Keratinocyte (primary cell): ENCODE measurements at regions not wholly inside any gene's neighbourhood (a gene's known extent, or its start where the extent isn't known, plus 50 kb on each side); places are given as distances from the start of the nearest gene placed in this dataset.

Experiments
- DNase-seq: peaks from one replicate; pipeline ENCODE4 v3.0.0-alpha.2; 2011; ENCODE audit warnings: low read depth, missing footprints, low spot score
- FAIRE-seq: peaks from 2 replicates; lab custom pipeline; 2011; peaks lifted over from hg19 to GRCh38; lab: Jason Lieb, UNC
- H2AFZ ChIP-seq: 2 replicates; pipeline ENCODE4 v1.6.0; 2012; ENCODE audit warnings: low read length, control low read depth, inconsistent platforms; ENCODE audit not compliant: control insufficient read depth
- H3K27ac ChIP-seq: 2 replicates; pipeline ENCODE4 v1.5.1; 2011; ENCODE audit warnings: low read length; ENCODE audit not compliant: control insufficient read depth, insufficient read depth
- H3K27me3 ChIP-seq: 3 replicates; pipeline ENCODE4 v1.6.0; 2011; ENCODE audit warnings: low read length; ENCODE audit not compliant: control insufficient read depth, insufficient read depth; ENCODE audit errors: extremely low read depth
- H3K36me3 ChIP-seq, 2 experiments: 2 replicates in 1 of 2; 3 replicates in 1 of 2; pipeline ENCODE4 v1.5.1; 2011; ENCODE audit warnings: low read length in 2 of 2, mild to moderate bottlenecking in 1 of 2; ENCODE audit not compliant: control insufficient read depth in 2 of 2, insufficient read depth in 2 of 2; ENCODE audit errors: extremely low read depth in 1 of 2
- H3K4me1 ChIP-seq: 3 replicates; pipeline ENCODE4 v1.5.1; 2011; ENCODE audit warnings: low read length; ENCODE audit not compliant: control insufficient read depth, insufficient read depth; ENCODE audit errors: extremely low read depth
- H3K4me2 ChIP-seq: 3 replicates; pipeline ENCODE4 v1.6.0; 2011; ENCODE audit warnings: low read depth, low read length; ENCODE audit not compliant: control insufficient read depth, insufficient read depth; ENCODE audit errors: extremely low read depth
- H3K4me3 ChIP-seq, 3 experiments: fragments of 200-600 bp in 1 of 3; sonication (generic) in 1 of 3; 2 replicates in 2 of 3; 3 replicates in 1 of 3; pipeline ENCODE4 v1.5.1; 2011 to 2016; ENCODE audit warnings: low read length in 3 of 3, mild to moderate bottlenecking in 3 of 3, control low read depth in 2 of 3, inconsistent platforms in 1 of 3, low read depth in 1 of 3, mixed read lengths in 1 of 3, mixed run types in 1 of 3, moderate library complexity in 1 of 3; ENCODE audit not compliant: control insufficient read depth in 2 of 3, insufficient read depth in 2 of 3; ENCODE audit errors: extremely low read depth in 1 of 3
- H3K79me2 ChIP-seq: 2 replicates; pipeline ENCODE4 v1.6.0; 2012; ENCODE audit warnings: low read length; ENCODE audit not compliant: control insufficient read depth, insufficient read depth
- H3K9ac ChIP-seq: 3 replicates; pipeline ENCODE4 v1.6.0; 2011; ENCODE audit warnings: low read length; ENCODE audit not compliant: control insufficient read depth, insufficient read depth; ENCODE audit errors: extremely low read depth
- H3K9me1 ChIP-seq: 3 replicates; pipeline ENCODE4 v1.6.0; 2011; ENCODE audit warnings: low read length; ENCODE audit not compliant: control insufficient read depth, insufficient read depth; ENCODE audit errors: extremely low read depth
- H3K9me3 ChIP-seq: 2 replicates; pipeline ENCODE4 v1.5.1; 2012; ENCODE audit warnings: low read depth, low read length; ENCODE audit not compliant: control insufficient read depth
- H4K20me1 ChIP-seq: 3 replicates; pipeline ENCODE4 v1.6.0; 2011; ENCODE audit warnings: low read length; ENCODE audit not compliant: control insufficient read depth, insufficient read depth; ENCODE audit errors: extremely low read depth
- EZH2 ChIP-seq: IDR thresholded peaks from one replicate; pipeline ENCODE4 v1.6.1; 2012; ENCODE audit warnings: inconsistent platforms, mild to moderate bottlenecking, low read length, moderate library complexity
- dilution Hi-C: fragments of 300-500 bp; cut with MboI; formaldehyde crosslinking; loops from one replicate; pipeline ENCODE4 v1.7.0; 2020; ENCODE audit warnings: low sequenced_read_pairs; ENCODE audit not compliant: extremely low pct_ligation_motif_present
- TF ChIP-seq, protein P1 (sequence below), 3 experiments: IDR thresholded peaks in 1 of 3; conservative IDR thresholded peaks in 1 of 3; optimal IDR thresholded peaks in 1 of 3; 2 replicates in 2 of 3; 3 replicates in 1 of 3; pipeline versions ENCODE3 to v1.5.1; 2011; ENCODE audit warnings: low read length in 3 of 3, mild to moderate bottlenecking in 3 of 3, moderate library complexity in 2 of 3, control low read depth in 1 of 3, inconsistent platforms in 1 of 3; ENCODE audit not compliant: insufficient read depth in 2 of 3; ENCODE audit errors: extremely low read depth in 1 of 3

DNA sequence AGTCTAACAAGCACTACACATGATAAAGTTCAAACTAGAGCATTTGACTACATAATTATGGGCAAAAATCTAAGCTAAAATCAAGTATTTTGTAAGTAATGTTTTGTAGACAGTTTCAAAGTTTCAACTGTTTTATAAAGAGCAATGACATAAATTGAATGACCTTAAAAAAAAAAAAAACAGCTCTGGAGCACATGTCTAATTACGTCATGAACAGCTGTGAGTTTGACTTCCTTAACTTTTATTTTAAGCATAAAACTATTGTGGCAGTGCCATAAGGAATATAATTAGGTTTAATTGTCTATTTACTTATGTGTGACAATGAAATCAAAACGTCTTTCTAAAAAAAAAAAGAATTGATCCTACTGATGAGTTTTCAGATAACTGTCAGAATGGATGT is 272.5 kb upstream of the LRRC7 start:
- Histone ChIP-seq H3K4me3 (no peak overlapping the region), H3K4me1 (no peaks in the 10 kb centered on the region), H3K9ac (no peak overlapping the region), H3K36me3 (no peaks in the 10 kb centered on the region), H4K20me1 (no peaks in the 10 kb centered on the region), H3K27ac (no peak overlapping the region), H3K9me3 (no peaks in the 10 kb centered on the region), H3K27me3 (no peaks in the 10 kb centered on the region), H3K4me2 (no peak overlapping the region), H2AFZ (no peak overlapping the region), H3K79me2 (no peaks in the 10 kb centered on the region), H3K9me1 (no peaks in the 10 kb centered on the region)
- DNase-seq (no peak), FAIRE-seq (no peak)
- TF ChIP-seq, protein P1, sequence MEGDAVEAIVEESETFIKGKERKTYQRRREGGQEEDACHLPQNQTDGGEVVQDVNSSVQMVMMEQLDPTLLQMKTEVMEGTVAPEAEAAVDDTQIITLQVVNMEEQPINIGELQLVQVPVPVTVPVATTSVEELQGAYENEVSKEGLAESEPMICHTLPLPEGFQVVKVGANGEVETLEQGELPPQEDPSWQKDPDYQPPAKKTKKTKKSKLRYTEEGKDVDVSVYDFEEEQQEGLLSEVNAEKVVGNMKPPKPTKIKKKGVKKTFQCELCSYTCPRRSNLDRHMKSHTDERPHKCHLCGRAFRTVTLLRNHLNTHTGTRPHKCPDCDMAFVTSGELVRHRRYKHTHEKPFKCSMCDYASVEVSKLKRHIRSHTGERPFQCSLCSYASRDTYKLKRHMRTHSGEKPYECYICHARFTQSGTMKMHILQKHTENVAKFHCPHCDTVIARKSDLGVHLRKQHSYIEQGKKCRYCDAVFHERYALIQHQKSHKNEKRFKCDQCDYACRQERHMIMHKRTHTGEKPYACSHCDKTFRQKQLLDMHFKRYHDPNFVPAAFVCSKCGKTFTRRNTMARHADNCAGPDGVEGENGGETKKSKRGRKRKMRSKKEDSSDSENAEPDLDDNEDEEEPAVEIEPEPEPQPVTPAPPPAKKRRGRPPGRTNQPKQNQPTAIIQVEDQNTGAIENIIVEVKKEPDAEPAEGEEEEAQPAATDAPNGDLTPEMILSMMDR (optimal IDR thresholded peaks at IDR 0.05 in 1 of 3, IDR thresholded peaks at IDR 0.05 in 1 of 3, conservative IDR thresholded peaks at IDR 0.05 in 1 of 3; ENCODE audit: extremely low read depth in 1 of 3, insufficient read depth in 2 of 3, low read length in 3 of 3), result no peak
- TF ChIP-seq EZH2, result no peak
- dilution Hi-C loops, result no loop called here

- no peaks in the 10 kb centered on the region for H3K9me3 ChIP-seq
- FAIRE-seq, result no peak
- no peaks in the 10 kb centered on the region for H3K27me3 ChIP-seq
These were observed 262.1 kb upstream of the LRRC7 start for GRCh38 chr1:69305621-69306020.

More at GRCh38 chr1:69305621-69306020, 262.1 kb upstream of the LRRC7 start:
- H3K4me1 ChIP-seq, result no peaks in the 10 kb centered on the region
- H3K27ac ChIP-seq, result no peak overlapping the region
- H3K9me1 ChIP-seq, result no peaks in the 10 kb centered on the region
- no peak for DNase-seq
- H3K9ac ChIP-seq, result no peak overlapping the region
- H3K4me2 ChIP-seq, result no peak overlapping the region
- TF ChIP-seq, protein P1 (optimal IDR thresholded peaks at IDR 0.05 in 1 of 3, IDR thresholded peaks at IDR 0.05 in 1 of 3, conservative IDR thresholded peaks at IDR 0.05 in 1 of 3; ENCODE audit: extremely low read depth in 1 of 3, insufficient read depth in 2 of 3, low read length in 3 of 3), result peak in 2 of 3 experiments; percentile 20 to 36
- TF ChIP-seq EZH2, result no peak
- dilution Hi-C loops, result no loop called here
- no peaks in the 10 kb centered on the region for H4K20me1 ChIP-seq
- H3K79me2 ChIP-seq, result no peaks in the 10 kb centered on the region
- H3K36me3 ChIP-seq, result no peaks in the 10 kb centered on the region
- H3K4me3 ChIP-seq, result no peak overlapping the region
- H2AFZ ChIP-seq, result no peak overlapping the region
